HepG2 (cell line): ENCODE measurements at regions not wholly inside any gene's neighbourhood (a gene's known extent, or its start where the extent isn't known, plus 50 kb on each side); places are given as distances from the start of the nearest gene placed in this dataset.

Experiments used
- ATAC-seq: fragments of 200-7000 bp; cut with Tn5 transposase; 3 replicates; pipeline ENCODE4 v1.9.1; 2020; ENCODE audit warnings: mild to moderate bottlenecking, moderate library complexity
- BruUV-seq: library from RNA; stranded (reverse); fragments of 400-500 nt; replicated peaks from 2 replicates; lab custom pipeline; 2021; lab: Mats Ljungman, UMichigan
- CTCF ChIA-PET: fragments of 300-600 bp; formaldehyde crosslinking; extraction: SDS; loops from one replicate; lab custom pipeline; 2021; ENCODE audit warnings: low total read pairs, inconsistent platforms, low intra/inter-chr PET ratio; lab: Yijun Ruan, JAX
- POLR2A ChIA-PET: fragments of 350-600 bp; sonication (Branson Sonifier 250); formaldehyde crosslinking; loops from one replicate; lab custom pipeline; 2020; ENCODE audit warnings: antibody characterized with exemption, inconsistent platforms; lab: Yijun Ruan, JAX
- DNase-seq: peaks from one replicate; pipeline ENCODE4 v3.0.0-alpha.2; 2015; ENCODE audit warnings: low spot score
- FAIRE-seq: peaks from 3 replicates; lab custom pipeline; 2011; peaks lifted over from hg19 to GRCh38; lab: Jason Lieb, UNC
- H2AFZ ChIP-seq: one replicate; pipeline ENCODE4 v1.6.1; 2011; ENCODE audit warnings: low read length, inconsistent platforms
- H3K27ac ChIP-seq: fragments of 300-600 bp; 3 replicates; pipeline ENCODE4 v1.8.0; 2011; ENCODE audit warnings: mixed run types, mild to moderate bottlenecking, mixed read lengths, low read length, inconsistent platforms; ENCODE audit not compliant: insufficient read depth; ENCODE audit errors: extremely low read length
- H3K27me3 ChIP-seq, 2 experiments: fragments of 200-600 bp in 1 of 2; 2 replicates in 1 of 2; 3 replicates in 1 of 2; pipeline versions ENCODE4 v1.6.0 to v1.8.0; 2011; ENCODE audit warnings: low read length in 2 of 2, mild to moderate bottlenecking in 2 of 2, moderate library complexity in 2 of 2, inconsistent platforms in 1 of 2; ENCODE audit not compliant: insufficient read depth in 2 of 2, control insufficient read depth in 1 of 2
- H3K36me3 ChIP-seq, 2 experiments: fragments of 200-600 bp in 1 of 2; replicated peaks in 1 of 2; 2 replicates in 1 of 2; 3 replicates in 1 of 2; pipeline versions ENCODE4 v1.5.1 to v1.8.0; 2011; ENCODE audit warnings: low read length in 2 of 2, inconsistent platforms in 1 of 2; ENCODE audit not compliant: insufficient read depth in 2 of 2, control insufficient read depth in 1 of 2
- H3K4me1 ChIP-seq: 2 replicates; pipeline ENCODE4 v1.5.1; 2012; ENCODE audit warnings: low read length, inconsistent platforms; ENCODE audit not compliant: insufficient read depth
- H3K4me2 ChIP-seq: 2 replicates; pipeline ENCODE4 v1.6.0; 2011; ENCODE audit warnings: low read depth, low read length, inconsistent platforms
- H3K4me3 ChIP-seq, 3 experiments: fragments of 200-600 bp in 1 of 3; sonication (generic), shearing (Covaris generic) in 1 of 3; replicated peaks in 1 of 3; 2 replicates each; pipeline ENCODE4 v1.5.1; 2011 to 2016; ENCODE audit warnings: low read length in 3 of 3, inconsistent platforms in 2 of 3, low read depth in 2 of 3, mild to moderate bottlenecking in 2 of 3, control low read depth in 1 of 3, mixed read lengths in 1 of 3; ENCODE audit not compliant: insufficient read depth in 1 of 3
- H3K79me2 ChIP-seq: one replicate; pipeline ENCODE4 v1.6.1; 2011; ENCODE audit warnings: low read length, inconsistent platforms; ENCODE audit not compliant: insufficient read depth
- H3K9ac ChIP-seq: 2 replicates; pipeline ENCODE4 v1.6.0; 2011; ENCODE audit warnings: mild to moderate bottlenecking, low read depth, low read length, inconsistent platforms; ENCODE audit not compliant: insufficient read depth
- H3K9me3 ChIP-seq: 2 replicates; pipeline ENCODE4 v1.5.1; 2012; ENCODE audit warnings: mild to moderate bottlenecking, low read length
- H4K20me1 ChIP-seq: 2 replicates; pipeline ENCODE4 v1.6.0; 2011; ENCODE audit warnings: inconsistent platforms, mild to moderate bottlenecking, low read length, moderate library complexity; ENCODE audit not compliant: insufficient read depth
- GFI1 ChIP-seq: sonication (generic); formaldehyde crosslinking; IDR thresholded peaks from 2 replicates; pipeline ENCODE4 v1.5.0; 2020; ENCODE audit warnings: missing genetic modification reagents, mild to moderate bottlenecking, borderline replicate concordance
- MAFF ChIP-seq: IDR thresholded peaks from 2 replicates; pipeline ENCODE4 v1.6.1; 2011; ENCODE audit warnings: low read depth, low read length, improper control_type of control experiment
- MAFK ChIP-seq, 2 experiments: IDR thresholded peaks in 1 of 2; conservative IDR thresholded peaks in 1 of 2; 2 replicates each; pipeline ENCODE4 v1.6.1; 2011; ENCODE audit warnings: improper control_type of control experiment in 2 of 2, low read length in 2 of 2
- MIER3 ChIP-seq: IDR thresholded peaks from 2 replicates; pipeline ENCODE4 v1.6.1; 2016; ENCODE audit warnings: missing compliant biosample characterization, borderline replicate concordance
- NFYC ChIP-seq: IDR thresholded peaks from 2 replicates; pipeline ENCODE4 v1.6.1; 2016; ENCODE audit warnings: missing genetic modification reagents, missing compliant biosample characterization
- POLR2AphosphoS2 ChIP-seq: IDR thresholded peaks from 2 replicates; pipeline ENCODE4 v1.6.1; 2011; ENCODE audit warnings: low read depth, low read length, improper control_type of control experiment
- RBM22 ChIP-seq: fragments of 200-400 bp; formaldehyde crosslinking; optimal IDR thresholded peaks from 2 replicates; pipeline ENCODE3; 2017; ENCODE audit warnings: mild to moderate bottlenecking, low read length, moderate library complexity
- YEATS2 ChIP-seq: sonication (generic); formaldehyde crosslinking; IDR thresholded peaks from 2 replicates; pipeline ENCODE4 v1.4.0; 2020; ENCODE audit warnings: missing genetic modification reagents, borderline replicate concordance
- ZNF224 ChIP-seq: sonication (generic); formaldehyde crosslinking; IDR thresholded peaks from 2 replicates; pipeline ENCODE4 v1.5.0; 2020; ENCODE audit warnings: mild to moderate bottlenecking, missing genetic modification reagents
- ZNF547 ChIP-seq: sonication (generic); formaldehyde crosslinking; IDR thresholded peaks from 2 replicates; pipeline ENCODE4 v1.5.1; 2020; ENCODE audit warnings: mild to moderate bottlenecking, missing genetic modification reagents
- ZNF747 ChIP-seq: sonication (generic); formaldehyde crosslinking; IDR thresholded peaks from 2 replicates; pipeline ENCODE4 v1.8.1; 2023; ENCODE audit warnings: missing genetic modification reagents, mild to moderate bottlenecking, borderline replicate concordance
- ZSCAN20 ChIP-seq: sonication (generic); formaldehyde crosslinking; IDR thresholded peaks from 2 replicates; pipeline ENCODE4 v1.4.0; 2020; ENCODE audit warnings: missing genetic modification reagents, mild to moderate bottlenecking, borderline replicate concordance
- WGBS: methylation state at CpG from one replicate; pipeline ENCODE4 v1.1.6; 2017; ENCODE audit warnings: low lambda C conversion rate; 5-methylcytosine and 5-hydroxymethylcytosine counted together
- in situ Hi-C: cut with HindIII; loops from 2 replicates; pipeline ENCODE4 v1.10.0; 2017; ENCODE audit warnings: low pct_unique_long_range_greater_than_20kb; ENCODE audit not compliant: extremely low pct_ligation_motif_present
- intact Hi-C: fragments of 100-400 bp; cut with micrococcal nuclease; formaldehyde crosslinking; loops from one replicate; pipeline ENCODE4 v1.10.0; 2022; ENCODE audit not compliant: unreplicated experiment
- TF ChIP-seq, protein P1 (sequence below): IDR thresholded peaks from 2 replicates; pipeline ENCODE4 v1.6.1; 2012; ENCODE audit warnings: low read length, improper control_type of control experiment
- TF ChIP-seq, protein P2 (sequence below): sonication (generic); formaldehyde crosslinking; IDR thresholded peaks from 2 replicates; pipeline ENCODE4 v1.5.1; 2020; ENCODE audit warnings: mild to moderate bottlenecking, missing genetic modification reagents
- TF ChIP-seq, protein P3 (sequence below): sonication (generic); formaldehyde crosslinking; IDR thresholded peaks from 2 replicates; pipeline ENCODE4 v1.4.0; 2020; ENCODE audit warnings: missing genetic modification reagents
- TF ChIP-seq, protein P4 (sequence below): IDR thresholded peaks from 2 replicates; pipeline ENCODE4 v1.6.1; 2016; ENCODE audit warnings: mild to moderate bottlenecking

DNA sequence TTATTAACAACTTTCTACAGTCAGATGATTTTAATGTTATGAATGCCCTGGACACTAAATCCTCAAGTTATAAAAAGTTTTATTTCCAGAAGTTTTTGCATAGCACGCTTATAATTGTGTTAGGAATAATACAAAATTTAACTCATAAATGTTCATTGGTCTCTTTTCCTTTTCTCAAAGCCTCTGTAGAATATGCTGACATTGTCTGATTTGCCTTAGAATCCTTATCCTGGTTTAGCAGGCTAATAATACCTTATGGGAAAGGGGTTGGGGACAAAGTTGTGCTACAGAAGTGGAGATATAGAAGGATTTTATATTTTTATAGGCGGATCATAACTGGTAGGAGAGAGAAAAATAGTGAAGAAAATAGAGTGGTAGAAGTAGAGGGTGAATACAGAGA lies 1739.6 kb downstream of the OLFM4 start:
- FAIRE-seq: no peak
- no TSS peak for BruUV-seq

More for the DNA sequence above, 1739.6 kb downstream of the OLFM4 start:
- H3K4me2 ChIP-seq: no peak overlapping the region
- H3K9ac ChIP-seq: no peak overlapping the region
- 0% methylated on average over 2 of the region's 2 CpGs for WGBS
- TF ChIP-seq ZSCAN20 (CRISPR knock-in tag) (no peak), MAFF (peak; percentile 70), MAFK (conservative IDR thresholded peaks at IDR 0.05 in 1 of 2, IDR thresholded peaks at IDR 0.05 in 1 of 2; ENCODE audit: low read length in 2 of 2) (peak; percentile 67 to 75), ZNF547 (CRISPR knock-in tag) (no peak), YEATS2 (CRISPR knock-in tag) (no peak), ZNF747 (CRISPR knock-in tag) (no peak), ZNF224 (no peak), RBM22 (no peak), GFI1 (CRISPR knock-in tag) (no peak), NFYC (no peak), MIER3 (CRISPR knock-in tag) (no peak), POLR2AphosphoS2 (no peak)
- TF ChIP-seq, protein P1, sequence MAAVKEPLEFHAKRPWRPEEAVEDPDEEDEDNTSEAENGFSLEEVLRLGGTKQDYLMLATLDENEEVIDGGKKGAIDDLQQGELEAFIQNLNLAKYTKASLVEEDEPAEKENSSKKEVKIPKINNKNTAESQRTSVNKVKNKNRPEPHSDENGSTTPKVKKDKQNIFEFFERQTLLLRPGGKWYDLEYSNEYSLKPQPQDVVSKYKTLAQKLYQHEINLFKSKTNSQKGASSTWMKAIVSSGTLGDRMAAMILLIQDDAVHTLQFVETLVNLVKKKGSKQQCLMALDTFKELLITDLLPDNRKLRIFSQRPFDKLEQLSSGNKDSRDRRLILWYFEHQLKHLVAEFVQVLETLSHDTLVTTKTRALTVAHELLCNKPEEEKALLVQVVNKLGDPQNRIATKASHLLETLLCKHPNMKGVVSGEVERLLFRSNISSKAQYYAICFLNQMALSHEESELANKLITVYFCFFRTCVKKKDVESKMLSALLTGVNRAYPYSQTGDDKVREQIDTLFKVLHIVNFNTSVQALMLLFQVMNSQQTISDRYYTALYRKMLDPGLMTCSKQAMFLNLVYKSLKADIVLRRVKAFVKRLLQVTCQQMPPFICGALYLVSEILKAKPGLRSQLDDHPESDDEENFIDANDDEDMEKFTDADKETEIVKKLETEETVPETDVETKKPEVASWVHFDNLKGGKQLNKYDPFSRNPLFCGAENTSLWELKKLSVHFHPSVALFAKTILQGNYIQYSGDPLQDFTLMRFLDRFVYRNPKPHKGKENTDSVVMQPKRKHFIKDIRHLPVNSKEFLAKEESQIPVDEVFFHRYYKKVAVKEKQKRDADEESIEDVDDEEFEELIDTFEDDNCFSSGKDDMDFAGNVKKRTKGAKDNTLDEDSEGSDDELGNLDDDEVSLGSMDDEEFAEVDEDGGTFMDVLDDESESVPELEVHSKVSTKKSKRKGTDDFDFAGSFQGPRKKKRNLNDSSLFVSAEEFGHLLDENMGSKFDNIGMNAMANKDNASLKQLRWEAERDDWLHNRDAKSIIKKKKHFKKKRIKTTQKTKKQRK: no peak
- TF ChIP-seq, protein P2, sequence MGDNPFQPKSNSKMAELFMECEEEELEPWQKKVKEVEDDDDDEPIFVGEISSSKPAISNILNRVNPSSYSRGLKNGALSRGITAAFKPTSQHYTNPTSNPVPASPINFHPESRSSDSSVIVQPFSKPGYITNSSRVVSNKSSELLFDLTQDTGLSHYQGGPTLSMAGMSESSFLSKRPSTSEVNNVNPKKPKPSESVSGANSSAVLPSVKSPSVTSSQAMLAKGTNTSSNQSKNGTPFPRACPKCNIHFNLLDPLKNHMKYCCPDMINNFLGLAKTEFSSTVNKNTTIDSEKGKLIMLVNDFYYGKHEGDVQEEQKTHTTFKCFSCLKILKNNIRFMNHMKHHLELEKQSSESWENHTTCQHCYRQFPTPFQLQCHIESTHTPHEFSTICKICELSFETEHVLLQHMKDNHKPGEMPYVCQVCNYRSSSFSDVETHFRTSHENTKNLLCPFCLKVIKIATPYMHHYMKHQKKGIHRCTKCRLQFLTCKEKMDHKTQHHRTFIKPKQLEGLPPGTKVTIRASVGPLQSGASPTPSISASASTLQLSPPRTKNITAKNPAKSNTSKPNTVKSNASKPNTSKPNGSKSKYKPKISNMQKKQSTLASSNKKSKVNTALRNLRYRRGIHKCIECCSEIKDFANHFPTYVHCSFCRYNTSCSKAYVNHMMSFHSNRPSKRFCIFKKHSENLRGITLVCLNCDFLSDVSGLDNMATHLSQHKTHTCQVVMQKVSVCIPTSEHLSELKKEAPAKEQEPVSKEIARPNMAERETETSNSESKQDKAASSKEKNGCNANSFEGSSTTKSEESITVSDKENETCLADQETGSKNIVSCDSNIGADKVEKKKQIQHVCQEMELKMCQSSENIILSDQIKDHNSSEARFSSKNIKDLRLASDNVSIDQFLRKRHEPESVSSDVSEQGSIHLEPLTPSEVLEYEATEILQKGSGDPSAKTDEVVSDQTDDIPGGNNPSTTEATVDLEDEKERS: no peak
- TF ChIP-seq, protein P3, sequence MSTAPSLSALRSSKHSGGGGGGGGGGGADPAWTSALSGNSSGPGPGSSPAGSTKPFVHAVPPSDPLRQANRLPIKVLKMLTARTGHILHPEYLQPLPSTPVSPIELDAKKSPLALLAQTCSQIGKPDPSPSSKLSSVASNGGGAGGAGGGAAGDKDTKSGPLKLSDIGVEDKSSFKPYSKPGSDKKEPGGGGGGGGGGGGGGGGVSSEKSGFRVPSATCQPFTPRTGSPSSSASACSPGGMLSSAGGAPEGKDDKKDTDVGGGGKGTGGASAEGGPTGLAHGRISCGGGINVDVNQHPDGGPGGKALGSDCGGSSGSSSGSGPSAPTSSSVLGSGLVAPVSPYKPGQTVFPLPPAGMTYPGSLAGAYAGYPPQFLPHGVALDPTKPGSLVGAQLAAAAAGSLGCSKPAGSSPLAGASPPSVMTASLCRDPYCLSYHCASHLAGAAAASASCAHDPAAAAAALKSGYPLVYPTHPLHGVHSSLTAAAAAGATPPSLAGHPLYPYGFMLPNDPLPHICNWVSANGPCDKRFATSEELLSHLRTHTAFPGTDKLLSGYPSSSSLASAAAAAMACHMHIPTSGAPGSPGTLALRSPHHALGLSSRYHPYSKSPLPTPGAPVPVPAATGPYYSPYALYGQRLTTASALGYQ (CRISPR knock-in tag): no peak
- TF ChIP-seq, protein P4, sequence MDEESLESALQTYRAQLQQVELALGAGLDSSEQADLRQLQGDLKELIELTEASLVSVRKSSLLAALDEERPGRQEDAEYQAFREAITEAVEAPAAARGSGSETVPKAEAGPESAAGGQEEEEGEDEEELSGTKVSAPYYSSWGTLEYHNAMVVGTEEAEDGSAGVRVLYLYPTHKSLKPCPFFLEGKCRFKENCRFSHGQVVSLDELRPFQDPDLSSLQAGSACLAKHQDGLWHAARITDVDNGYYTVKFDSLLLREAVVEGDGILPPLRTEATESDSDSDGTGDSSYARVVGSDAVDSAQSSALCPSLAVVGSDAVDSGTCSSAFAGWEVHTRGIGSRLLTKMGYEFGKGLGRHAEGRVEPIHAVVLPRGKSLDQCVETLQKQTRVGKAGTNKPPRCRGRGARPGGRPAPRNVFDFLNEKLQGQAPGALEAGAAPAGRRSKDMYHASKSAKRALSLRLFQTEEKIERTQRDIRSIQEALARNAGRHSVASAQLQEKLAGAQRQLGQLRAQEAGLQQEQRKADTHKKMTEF (CRISPR knock-in tag): no peak
- peaks cover 57% of the 10 kb centered on the region for H3K9me3 ChIP-seq
- intact Hi-C loops (no loop called here), in situ Hi-C loops (no loop called here)
- CTCF ChIA-PET: no interaction called here
- H3K4me3 ChIP-seq: no peak overlapping the region
- H3K79me2 ChIP-seq: no peaks in the 10 kb centered on the region
- DNase-seq (no peak), ATAC-seq (no peak)
- no peaks in the 10 kb centered on the region for H3K4me1 ChIP-seq
- POLR2A ChIA-PET: no interaction called here
- H2AFZ ChIP-seq: no peak overlapping the region
- no peaks in the 10 kb centered on the region for H3K36me3 ChIP-seq
- H4K20me1 ChIP-seq: no peaks in the 10 kb centered on the region
- no peaks in the 10 kb centered on the region for H3K27me3 ChIP-seq
- no peak overlapping the region for H3K27ac ChIP-seq
